Suprapubic skin (tissue), 4 donors: ENCODE measurements at regions not wholly inside any gene's neighbourhood (a gene's known extent, or its start where the extent isn't known, plus 50 kb on each side); places are given as distances from the start of the nearest gene placed in this dataset.

Experiments
- DNase-seq, 2 donors: peaks; one replicate each; pipeline ENCODE4 v3.0.0-alpha.2; 2019; ENCODE audit warnings: low spot score in 2 of 2
- H3K27ac ChIP-seq: fragments of 200-600 bp; sonication (generic); one replicate; pipeline ENCODE4 v1.5.1; 2019
- H3K27me3 ChIP-seq: fragments of 200-600 bp; sonication (generic); one replicate; pipeline ENCODE4 v1.5.1; 2019
- H3K36me3 ChIP-seq: fragments of 200-600 bp; sonication (generic); one replicate; pipeline ENCODE4 v1.5.1; 2019
- H3K4me1 ChIP-seq: fragments of 200-600 bp; sonication (generic); one replicate; pipeline ENCODE4 v1.5.1; 2019
- H3K4me3 ChIP-seq: fragments of 200-600 bp; sonication (generic); one replicate; pipeline ENCODE4 v1.5.1; 2019; ENCODE audit warnings: mild to moderate bottlenecking
- H3K9me3 ChIP-seq: fragments of 200-600 bp; sonication (generic); one replicate; pipeline ENCODE4 v1.5.1; 2019
- CTCF ChIP-seq, 2 donors: fragments of 200-600 bp in 1 of 2; fragments of 450-650 bp in 1 of 2; sonication (generic) in 1 of 2; IDR thresholded peaks; one replicate each; pipeline ENCODE4 v1.5.1; 2016 to 2019; ENCODE audit warnings: antibody characterized with exemption in 2 of 2, mild to moderate bottlenecking in 1 of 2, moderate library complexity in 1 of 2
- EP300 ChIP-seq: sonication (generic); formaldehyde crosslinking; IDR thresholded peaks from one replicate; pipeline ENCODE4 v1.6.1; 2017; ENCODE audit warnings: antibody characterized with exemption
- POLR2A ChIP-seq, 2 donors: fragments of 450-650 bp; IDR thresholded peaks; one replicate each; pipeline ENCODE4 v1.6.1; 2017; ENCODE audit warnings: antibody characterized with exemption in 2 of 2, mild to moderate bottlenecking in 2 of 2, moderate library complexity in 2 of 2
- POLR2AphosphoS5 ChIP-seq, 3 donors: sonication (generic); formaldehyde crosslinking; IDR thresholded peaks; one replicate each; pipeline ENCODE4 v1.6.1; 2017; ENCODE audit warnings: antibody characterized with exemption in 3 of 3
- WGBS: methylation state at CpG from one replicate; pipeline ENCODE4 v1.1.5; 2018; 5-methylcytosine and 5-hydroxymethylcytosine counted together

GRCh38 chr5:166486348-166486747 is 1805.1 kb upstream of the WWC1 start:
- Histone ChIP-seq H3K27ac (no peak overlapping the region), H3K9me3 (no peaks in the 10 kb centered on the region), H3K27me3 (no peaks in the 10 kb centered on the region), H3K4me3 (no peak overlapping the region), H3K36me3 (no peaks in the 10 kb centered on the region), H3K4me1 (no peaks in the 10 kb centered on the region)
- 93% methylated on average over 3 of the region's 3 CpGs for WGBS
- TF ChIP-seq POLR2AphosphoS5 (IDR thresholded peaks at IDR 0.05) (no peak), POLR2A (IDR thresholded peaks at IDR 0.05) (no peak), EP300 (no peak), CTCF (IDR thresholded peaks at IDR 0.05) (no peak)
- no peak for DNase-seq

GRCh38 chr5:166488560-166488959 is 1802.9 kb upstream of the WWC1 start:
- DNase-seq, result no peak
- Histone ChIP-seq H3K4me3 (no peak overlapping the region), H3K4me1 (no peaks in the 10 kb centered on the region), H3K36me3 (no peaks in the 10 kb centered on the region), H3K9me3 (no peaks in the 10 kb centered on the region), H3K27me3 (no peaks in the 10 kb centered on the region), H3K27ac (no peak overlapping the region)
- TF ChIP-seq EP300, result no peak
- no peak for TF ChIP-seq POLR2A (IDR thresholded peaks at IDR 0.05)
- TF ChIP-seq CTCF (IDR thresholded peaks at IDR 0.05), result no peak
- no peak for TF ChIP-seq POLR2AphosphoS5 (IDR thresholded peaks at IDR 0.05)
- WGBS, result 62% methylated on average over 3 of the region's 3 CpGs

GRCh38 chr5:166493040-166493439 is 1798.4 kb upstream of the WWC1 start:
- TF ChIP-seq POLR2A (IDR thresholded peaks at IDR 0.05) (no peak), CTCF (IDR thresholded peaks at IDR 0.05) (no peak), EP300 (no peak), POLR2AphosphoS5 (IDR thresholded peaks at IDR 0.05) (no peak)
- H3K27ac ChIP-seq, result no peak overlapping the region
- H3K27me3 ChIP-seq, result no peaks in the 10 kb centered on the region
- no peaks in the 10 kb centered on the region for H3K9me3 ChIP-seq
- H3K36me3 ChIP-seq, result no peaks in the 10 kb centered on the region
- no peak overlapping the region for H3K4me3 ChIP-seq
- H3K4me1 ChIP-seq, result no peaks in the 10 kb centered on the region
- 85% methylated on average over 2 of the region's 2 CpGs for WGBS
- DNase-seq, result no peak

- H3K9me3 ChIP-seq, result no peaks in the 10 kb centered on the region
- H3K36me3 ChIP-seq, result no peaks in the 10 kb centered on the region
- TF ChIP-seq POLR2A (IDR thresholded peaks at IDR 0.05), result no peak
- TF ChIP-seq EP300, result no peak
- TF ChIP-seq CTCF (IDR thresholded peaks at IDR 0.05), result no peak
- TF ChIP-seq POLR2AphosphoS5 (IDR thresholded peaks at IDR 0.05), result no peak
- no peaks in the 10 kb centered on the region for H3K27me3 ChIP-seq
- no peaks in the 10 kb centered on the region for H3K4me1 ChIP-seq
- H3K27ac ChIP-seq, result no peak overlapping the region
- no peak for DNase-seq
- H3K4me3 ChIP-seq, result no peak overlapping the region
- WGBS, result 77% methylated on average over 7 of the region's 7 CpGs
These were observed 1797.8 kb upstream of the WWC1 start for GRCh38 chr5:166493612-166494011.

GRCh38 chr5:166497496-166498104 is 1793.8 kb upstream of the WWC1 start:
- no peak for DNase-seq
- Histone ChIP-seq H3K27me3 (no peaks in the 10 kb centered on the region), H3K36me3 (no peaks in the 10 kb centered on the region), H3K4me3 (no peak overlapping the region), H3K27ac (no peak overlapping the region), H3K4me1 (no peaks in the 10 kb centered on the region), H3K9me3 (no peaks in the 10 kb centered on the region)
- no peak for TF ChIP-seq POLR2AphosphoS5 (IDR thresholded peaks at IDR 0.05)
- WGBS, result 42% methylated on average over 3 of the region's 3 CpGs
